ENCODE measurements at regions not wholly inside any gene's neighbourhood (a gene's known extent, or its start where the extent isn't known, plus 50 kb on each side); places are given as distances from the start of the nearest gene placed in this dataset.
"Not testable (repeated sequence)": the region's sequence is repeated elsewhere in the genome, so short reads cannot be mapped to it uniquely, and the experiment has no call there.

DNA sequence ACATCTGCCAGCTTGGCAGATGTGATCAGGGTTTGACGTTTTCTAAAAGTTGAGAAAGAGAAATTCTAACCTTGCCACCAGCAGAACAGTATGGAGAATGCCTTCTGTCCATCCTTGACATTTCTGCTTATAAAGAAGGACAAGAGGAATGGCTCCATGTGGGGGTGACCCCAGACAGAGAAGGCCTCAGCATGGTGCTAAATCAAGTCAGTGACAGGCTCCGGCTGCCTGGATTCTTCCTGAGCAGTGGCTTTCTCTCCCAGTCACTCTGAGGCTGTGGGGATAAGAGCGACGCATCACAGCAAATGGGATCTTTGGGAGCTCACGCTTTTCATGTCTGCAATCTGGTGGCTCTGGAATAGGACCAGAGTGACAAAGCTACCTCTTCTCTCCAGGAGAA is 640.2 kb upstream of the CAMK1G start:
- DNase-seq (ENCODE audit: low spot score) = no peak

DNA sequence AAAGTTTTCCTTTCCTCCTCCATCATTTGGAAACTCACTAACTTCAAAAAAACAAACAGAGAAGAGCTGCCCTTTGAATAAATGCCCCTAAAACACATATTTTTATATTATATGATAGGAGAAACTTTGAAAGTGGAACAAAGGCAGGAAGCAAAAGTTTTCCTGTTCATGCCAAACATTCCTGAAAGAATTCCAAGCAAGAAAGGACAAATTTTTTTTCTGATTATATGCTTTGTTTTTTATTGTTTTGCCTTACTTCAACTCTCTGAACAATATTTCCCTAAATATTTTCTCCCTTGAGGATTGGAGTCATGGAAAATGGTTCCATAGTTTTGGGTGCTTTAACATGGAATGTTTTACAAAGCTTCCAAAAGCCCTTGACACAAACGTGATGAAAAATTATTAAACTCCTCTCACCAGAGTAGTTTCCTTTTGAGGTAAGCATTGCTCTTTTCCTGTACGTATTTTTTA is 638.5 kb upstream of the CAMK1G start:
- DNase-seq (ENCODE audit: low spot score) = no peak

DNA sequence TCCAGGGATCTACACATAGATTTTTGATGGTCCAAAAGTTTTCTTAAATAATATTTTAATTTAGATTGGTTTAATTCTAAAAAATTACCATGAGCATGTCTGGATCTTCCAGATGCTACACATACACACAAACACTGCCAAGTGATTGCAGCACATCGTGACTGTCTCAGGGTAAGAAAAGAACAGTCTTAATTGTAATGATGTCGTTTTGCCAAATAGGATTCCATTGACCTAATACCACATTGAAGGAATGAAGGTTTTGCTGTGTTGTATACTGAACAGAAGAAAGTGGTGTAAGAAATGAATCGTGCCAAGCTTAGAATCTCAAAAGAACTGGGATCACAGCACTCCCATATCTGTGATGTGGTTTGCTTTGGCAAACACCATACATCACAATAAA is 633.3 kb upstream of the CAMK1G start:
- no peak for DNase-seq (ENCODE audit: low spot score)

DNA sequence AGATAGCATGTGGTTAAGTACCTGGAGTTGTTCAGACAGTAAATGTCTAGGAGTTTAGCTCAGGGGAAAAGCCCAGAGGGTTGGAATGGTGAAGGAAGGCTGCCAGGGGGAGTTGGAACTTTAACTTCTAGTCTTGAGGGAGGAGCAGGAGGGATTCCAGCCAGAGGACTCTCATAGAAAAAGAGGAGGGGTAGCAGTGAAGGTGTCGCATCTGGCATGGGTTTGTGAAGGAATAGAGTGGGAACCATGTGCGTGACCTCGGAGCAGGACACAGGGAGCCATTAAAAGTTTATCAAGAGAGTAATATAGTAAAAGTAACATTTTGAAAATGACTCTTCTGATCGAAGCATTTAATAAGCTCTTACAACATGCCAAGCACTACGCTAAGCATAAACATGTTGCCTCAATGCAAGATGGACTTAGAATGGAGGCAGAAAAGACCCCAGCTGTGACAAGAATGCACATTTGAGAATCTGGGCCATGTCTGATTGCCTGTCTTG is 632.4 kb upstream of the CAMK1G start:
- DNase-seq (ENCODE audit: low spot score) = no peak

DNA sequence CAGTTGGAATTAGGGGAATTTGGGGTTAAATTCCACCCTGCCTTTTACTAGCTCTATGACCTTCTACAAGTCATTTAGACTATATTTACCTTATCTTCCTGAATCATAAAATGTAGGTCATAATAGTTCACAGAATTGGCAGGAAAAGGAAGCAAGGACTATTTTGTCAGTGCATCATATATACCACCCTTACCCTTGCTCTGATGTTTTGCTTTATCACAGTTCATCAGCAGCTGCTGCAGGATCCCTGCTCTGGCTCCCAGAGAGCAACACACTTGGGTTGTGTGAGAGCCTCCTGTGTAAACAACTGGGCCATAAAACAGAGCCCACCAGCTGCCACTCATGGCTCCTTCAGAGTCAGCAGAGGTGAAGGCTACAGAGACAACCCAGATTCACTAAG is 631.6 kb upstream of the CAMK1G start:
- no peak for DNase-seq (ENCODE audit: low spot score)

DNA sequence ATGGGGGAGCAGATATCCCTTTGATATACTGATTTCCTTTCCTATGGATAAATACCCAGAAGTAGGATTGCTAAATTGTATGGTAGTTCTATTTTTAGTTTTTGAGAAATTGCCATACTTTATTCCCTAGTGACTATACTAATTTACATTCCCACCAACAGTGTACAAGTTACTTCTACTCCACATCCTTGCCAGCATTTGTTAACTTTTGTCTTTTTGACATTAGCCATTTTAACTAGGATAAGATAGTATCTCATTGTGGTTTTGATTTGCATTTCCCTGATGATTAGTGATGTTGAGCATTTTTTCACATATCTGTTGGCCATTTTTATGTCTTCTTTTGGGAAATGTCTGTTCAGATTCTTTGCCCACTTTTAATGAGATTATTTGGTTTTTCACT is 620.6 kb upstream of the CAMK1G start:
- no peak for DNase-seq (ENCODE audit: low spot score)

DNA sequence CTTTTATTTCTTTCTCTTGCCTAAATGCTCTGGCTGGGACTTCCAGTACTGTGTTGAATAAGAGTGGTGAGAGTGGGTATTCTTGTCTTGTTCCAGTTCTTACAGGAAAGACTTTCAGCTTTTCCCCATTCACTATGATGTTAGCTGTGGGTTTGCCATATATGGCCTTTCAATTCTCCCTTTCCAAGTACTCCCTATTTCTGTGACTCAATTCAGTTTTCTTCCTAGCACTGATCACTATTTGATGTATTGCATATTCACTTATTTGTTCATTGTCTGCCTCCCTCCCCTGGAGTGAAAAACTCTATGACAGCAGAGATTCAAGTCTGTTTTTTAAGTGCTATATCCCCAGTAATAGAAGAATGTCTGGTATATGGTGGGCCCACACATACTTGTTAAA is 618.2 kb upstream of the CAMK1G start:
- no peak for DNase-seq (ENCODE audit: low spot score)

DNA sequence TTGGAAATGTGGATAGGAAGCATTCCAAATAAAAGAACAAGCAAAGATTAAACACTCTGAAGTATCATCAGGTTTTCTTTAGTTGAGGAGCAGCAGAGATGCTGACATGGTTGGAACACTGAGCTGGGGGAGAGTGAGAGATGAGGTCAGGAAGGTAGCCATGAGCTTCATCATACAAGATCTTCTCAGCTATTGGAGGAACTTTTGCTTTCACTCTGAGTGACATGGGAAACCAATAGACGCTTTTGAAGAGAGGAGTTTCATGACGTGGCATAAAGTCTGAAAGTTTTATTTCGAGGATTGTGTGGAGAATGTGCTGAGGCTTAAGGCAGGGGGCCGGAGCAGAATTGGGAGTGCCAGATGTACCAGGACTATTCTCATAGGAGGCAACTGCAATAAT is 616.2 kb upstream of the CAMK1G start:
- no peak for DNase-seq (ENCODE audit: low spot score)

DNA sequence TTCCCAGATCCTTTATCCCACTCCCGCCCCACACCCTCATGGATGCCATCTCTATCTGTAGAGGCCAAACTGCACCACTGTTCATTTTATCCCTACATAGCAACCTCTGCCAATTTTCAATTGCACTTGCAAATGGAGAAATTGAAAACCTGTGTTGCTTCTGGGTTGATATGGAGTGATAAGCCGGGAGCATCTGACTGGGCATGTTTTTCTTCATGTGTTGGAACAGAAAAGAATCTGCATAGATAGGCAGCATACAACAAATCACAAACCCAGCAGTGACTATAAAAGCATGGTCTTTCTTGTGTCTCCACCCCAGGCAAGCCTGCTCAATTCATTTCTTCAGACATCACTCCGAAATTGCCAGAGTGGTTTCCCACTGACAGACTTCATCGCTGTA is 608.8 kb upstream of the CAMK1G start:
- DNase-seq (ENCODE audit: low spot score) = no peak

DNA sequence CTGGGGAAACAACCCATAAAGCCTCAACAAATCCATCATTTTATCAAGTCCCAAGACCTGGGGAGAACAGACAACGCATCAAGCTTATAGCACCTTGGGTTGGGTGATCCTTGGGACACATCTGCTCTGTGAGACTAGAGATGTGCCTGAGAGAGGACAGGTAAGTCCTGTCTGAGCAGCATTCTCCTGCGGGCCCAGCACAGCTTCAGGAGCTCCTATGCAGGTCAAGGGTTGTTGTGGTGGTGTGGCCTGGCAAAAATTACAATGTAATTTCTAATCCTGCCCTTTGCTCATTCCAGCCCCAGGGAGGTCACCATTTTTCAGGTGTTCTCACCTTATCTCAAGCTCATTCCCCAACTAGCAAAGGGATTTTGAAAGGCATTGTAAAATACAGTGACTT is 608.1 kb upstream of the CAMK1G start:
- no peak for DNase-seq (ENCODE audit: low spot score)

DNA sequence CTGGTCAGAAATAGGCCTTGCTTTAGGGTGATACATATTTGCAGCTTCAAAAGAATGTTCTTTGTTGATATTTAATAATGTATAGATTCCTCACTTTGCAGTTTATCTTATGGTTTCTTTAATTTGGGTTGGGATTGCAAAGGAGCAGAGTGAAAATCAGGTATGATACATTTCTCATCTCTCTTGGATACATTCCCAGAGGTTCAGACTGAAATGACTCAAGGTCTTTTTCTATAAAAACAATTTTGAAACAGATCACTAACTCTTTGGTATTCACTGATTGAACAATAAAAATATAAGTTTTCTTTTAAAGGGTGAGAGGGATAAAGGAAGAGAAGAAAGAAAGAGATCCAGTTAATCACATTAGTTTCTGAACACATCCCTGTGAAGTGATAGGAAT is 606.5 kb upstream of the CAMK1G start:
- DNase-seq (ENCODE audit: low spot score) = no peak

DNA sequence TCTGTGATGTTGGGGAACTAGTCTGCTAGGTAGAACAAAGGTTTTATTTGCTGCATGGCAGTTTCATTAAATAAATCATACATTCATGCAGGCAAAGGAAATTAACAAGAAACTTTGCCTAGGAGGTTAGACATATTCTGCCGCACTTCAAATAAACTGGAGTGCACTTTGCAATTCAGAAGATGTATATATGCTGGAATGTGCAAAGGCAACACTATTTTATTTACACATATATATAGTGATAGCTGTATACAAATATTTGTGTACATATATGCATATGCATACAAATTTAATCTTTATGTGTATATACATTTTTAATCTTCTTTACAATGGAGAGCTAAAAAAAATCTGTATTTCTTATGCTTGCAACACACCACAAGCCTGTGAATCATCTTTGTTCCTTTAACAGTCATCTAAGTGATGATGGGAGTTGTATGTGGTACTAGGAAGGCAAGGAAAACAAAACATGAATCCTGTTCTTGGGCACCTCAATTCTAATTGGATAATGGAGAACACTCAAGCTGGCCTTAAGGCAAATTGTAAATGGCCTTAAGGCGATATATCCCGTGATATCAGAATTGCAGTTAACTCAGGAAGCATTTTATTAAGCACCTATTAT is 605.8 kb upstream of the CAMK1G start:
- DNase-seq (ENCODE audit: low spot score) = no peak

DNA sequence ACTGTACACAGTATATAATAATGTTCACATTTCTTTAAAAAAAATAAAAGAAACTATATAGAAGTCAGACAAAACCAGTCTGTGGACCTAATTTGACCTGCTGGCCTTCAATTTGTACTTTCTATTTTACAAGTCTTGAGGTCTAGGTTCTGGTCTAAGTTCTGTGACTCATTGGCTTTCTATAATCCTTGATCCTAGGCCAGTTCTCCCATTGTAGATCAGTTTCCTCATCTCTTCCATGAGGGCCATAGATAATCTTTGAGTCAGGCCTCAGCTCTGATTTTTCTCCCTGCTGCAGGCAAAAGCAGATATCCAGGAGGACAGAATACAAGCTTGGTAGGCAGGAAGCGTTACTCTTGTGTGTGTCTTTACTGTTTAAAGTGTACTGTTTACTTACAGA is 603.7 kb upstream of the CAMK1G start:
- DNase-seq (ENCODE audit: low spot score) = no peak

DNA sequence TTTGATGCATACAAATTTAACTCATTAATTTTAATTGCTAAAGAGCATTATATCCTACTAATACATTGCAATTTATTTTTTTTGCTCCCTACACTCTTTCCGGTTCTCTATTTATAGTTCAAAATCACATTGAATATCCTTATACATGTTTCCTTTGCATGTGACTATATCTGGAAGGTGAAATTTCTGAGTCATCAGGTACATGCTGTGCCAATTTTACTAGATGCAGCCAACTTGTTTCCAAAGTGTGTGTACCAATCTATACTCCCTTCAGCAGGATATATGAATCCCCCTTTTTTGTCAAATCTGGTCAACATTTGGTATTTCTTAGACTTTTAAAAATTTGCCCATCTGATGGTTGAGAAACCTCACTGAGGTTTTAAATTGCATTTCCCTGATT is 602.9 kb upstream of the CAMK1G start:
- DNase-seq (ENCODE audit: low spot score) = no peak

DNA sequence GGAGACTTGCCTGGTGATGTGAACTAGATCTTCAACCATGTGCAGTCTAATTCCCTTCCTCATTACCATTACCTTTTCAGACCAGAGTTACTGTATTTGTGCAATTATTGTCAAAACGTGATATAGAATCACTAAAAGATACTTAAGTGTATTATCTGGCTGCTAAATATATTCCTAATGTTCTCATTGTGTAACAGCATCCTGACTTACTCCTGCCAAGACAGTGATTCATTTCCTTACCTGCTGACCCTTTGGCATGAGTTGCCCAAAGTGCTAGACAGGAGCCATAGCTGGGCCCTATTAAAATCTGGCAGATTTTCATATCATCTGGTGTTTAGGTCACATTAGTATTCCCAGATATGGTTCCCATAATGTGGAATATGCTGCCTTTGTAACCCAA is 598.3 kb upstream of the CAMK1G start:
- no peak for DNase-seq (ENCODE audit: low spot score)

DNA sequence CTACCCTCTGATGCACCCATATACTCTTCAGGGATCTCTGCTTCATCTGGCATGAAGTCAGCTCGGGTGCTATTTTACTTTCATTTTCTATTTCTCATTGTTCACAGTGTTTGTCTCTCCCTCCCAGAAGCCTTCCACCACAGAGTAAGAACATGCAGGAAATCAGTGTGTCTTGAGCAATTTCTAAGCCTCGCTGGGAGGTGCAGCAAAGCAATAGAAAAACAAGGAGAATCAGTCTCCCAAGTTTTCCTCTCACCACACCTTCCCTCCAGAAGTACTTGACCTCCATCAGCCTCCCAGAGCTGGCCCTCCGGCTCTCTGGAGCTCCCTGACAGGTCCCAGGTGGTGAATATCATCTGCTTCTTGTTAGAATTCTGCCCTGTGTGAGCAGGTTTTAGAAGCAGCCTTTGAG is 594.7 kb upstream of the CAMK1G start:
- peak; percentile 5 for DNase-seq (ENCODE audit: low spot score)

DNA sequence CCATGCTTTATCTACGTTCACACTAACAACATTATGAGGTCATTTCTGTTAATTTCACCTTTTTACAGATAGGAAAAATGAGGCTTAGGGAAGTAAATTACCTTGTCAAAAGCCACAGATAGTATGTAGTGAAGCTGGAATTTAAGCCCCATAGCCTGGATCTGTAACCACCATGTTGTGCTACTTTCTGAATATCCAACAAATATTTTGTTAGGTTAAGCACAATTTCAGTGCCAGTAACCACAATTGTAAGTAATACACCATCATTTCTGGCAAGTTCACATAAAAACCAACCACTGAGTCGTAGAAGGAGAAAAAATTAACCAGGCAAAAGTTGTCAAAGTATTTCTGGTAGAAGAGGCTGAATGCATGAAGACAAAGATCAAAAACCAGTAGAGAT is 593.1 kb upstream of the CAMK1G start:
- no peak for DNase-seq (ENCODE audit: low spot score)

DNA sequence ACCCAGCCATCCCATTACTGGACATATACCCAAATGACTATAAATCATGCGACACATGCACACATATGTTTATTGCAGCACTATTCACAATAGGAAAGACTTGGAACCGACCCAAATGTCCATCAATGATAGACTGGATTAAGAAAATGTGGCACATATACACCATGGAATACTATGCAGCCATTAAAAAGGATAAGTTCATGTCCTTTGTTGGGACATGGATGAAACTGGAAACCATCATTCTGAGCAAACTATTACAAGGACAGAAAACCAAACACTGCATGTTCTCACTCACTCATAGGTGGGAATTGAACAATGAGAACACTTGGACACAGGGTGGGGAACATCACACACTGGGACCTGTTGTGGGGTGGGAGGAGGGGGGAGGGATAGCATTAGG is 586.5 kb upstream of the CAMK1G start:
- DNase-seq (ENCODE audit: low spot score) = not testable (repeated sequence)

DNA sequence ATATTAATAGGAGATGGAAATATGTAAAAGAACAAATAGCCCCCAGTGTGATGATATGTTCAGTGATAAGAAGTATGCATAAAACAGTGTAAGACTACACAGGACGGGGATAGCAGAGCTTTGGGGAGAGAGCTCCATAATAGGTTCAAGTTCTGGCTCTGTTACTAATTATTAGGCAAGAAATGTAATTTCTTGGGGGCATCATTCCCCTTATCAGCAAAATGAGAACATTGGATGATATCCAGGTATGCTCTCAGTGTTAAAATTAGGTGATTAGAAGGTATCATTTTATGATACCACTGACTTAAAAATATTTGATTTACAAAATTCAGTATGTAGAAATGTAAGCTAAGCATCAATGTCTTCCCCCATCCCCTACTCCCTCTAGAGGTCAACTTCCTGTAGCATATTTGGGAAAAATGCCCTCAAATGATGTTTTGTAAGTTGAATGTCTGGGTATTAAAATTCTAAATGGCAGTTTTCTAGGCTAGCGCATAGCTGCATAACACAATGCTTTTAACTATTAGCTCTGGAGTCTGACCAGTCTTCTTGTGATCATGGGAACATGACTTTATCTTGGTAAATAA is 585.7 kb upstream of the CAMK1G start:
- no peak for DNase-seq (ENCODE audit: low spot score)

DNA sequence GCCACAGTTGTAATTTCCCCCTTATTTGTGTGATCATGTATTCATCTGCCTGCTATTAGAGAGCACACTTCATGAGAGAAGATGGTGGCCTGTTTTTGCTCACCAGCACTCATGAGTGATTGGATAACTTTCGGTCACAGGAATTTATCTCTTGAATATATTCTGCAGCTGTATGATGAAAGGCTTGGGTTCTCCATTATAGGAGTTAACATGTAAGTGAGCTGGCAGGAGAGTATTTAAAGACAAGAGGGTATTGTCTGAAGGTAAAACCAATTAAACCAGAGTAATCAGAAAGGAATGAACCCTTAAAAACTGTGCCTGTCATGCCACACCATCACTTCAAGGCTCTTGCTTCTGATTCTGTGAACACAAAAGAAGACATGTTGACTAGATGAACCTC is 574.9 kb upstream of the CAMK1G start:
- no peak for DNase-seq (ENCODE audit: low spot score)

DNA sequence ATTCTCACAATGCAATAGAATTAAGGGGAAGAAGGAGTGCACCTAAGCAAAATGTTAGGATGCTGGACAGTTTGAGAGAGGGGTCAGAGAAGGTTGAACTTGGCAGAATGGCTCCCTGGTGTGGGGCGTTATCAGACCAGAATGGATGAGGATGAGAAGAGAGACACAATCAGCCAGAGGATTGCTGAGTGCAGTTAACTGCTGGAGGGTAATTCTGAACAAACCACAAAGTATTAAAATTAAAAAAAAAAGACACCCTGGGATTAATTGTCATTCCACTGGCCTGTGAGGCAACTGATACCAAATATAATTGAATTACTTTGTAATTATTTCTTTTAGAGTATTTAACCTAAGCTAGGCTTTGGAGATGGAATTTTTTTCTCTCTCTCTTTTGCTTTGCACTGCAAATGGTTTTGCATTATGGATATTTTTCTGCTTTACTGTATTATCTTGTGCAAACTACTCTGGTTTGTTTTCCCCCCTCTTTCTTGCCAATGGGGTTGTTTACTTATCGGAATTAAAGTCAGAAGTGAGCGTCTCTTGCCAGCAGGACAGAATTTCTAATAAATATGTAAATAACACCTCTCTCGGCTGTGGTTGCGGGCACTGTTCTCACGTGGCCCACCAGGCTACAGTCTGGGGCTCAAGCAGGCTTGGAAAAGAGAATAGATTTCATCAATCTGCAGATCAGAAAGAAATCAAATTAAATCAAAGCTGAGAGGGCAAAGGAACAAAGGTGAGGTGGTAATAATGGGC is 572.9 kb upstream of the CAMK1G start:
- DNase-seq (ENCODE audit: low spot score) = no peak

DNA sequence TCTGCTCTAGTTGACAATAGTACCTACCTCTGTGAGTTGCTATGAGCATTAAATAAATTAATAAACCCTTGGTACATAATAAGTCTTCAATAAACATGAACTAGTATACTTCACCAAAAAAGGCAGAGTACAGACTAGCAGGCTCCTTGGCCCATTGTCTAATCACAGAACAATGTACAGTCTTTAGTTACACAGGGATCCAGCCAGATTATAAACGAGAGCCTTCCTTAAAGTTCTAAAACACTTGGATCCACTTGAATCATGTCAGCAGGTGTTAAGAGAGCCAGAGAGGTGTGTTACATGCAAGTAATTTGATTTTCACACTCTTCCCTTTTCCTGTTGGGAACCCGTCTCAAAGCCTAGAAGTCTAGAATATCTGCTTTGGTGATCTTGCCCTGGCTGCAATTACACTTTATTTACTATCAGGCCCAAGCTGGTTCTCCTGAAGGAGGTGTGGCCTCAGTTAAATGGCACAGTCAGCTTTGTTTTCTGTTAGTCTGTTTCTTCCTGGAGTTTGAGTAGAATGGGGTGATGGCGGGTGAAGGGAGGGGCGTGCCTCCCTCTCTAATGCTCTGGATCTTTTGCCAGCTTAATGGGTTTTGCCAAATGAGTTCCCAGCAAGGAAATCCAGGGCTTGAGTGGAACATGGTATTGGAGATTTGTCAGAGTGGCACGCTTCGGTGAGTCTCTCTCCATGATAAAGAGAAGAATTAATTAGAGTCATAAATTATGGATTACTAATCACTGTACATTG is 570.9 kb upstream of the CAMK1G start:
- DNase-seq (ENCODE audit: low spot score) = no peak

DNA sequence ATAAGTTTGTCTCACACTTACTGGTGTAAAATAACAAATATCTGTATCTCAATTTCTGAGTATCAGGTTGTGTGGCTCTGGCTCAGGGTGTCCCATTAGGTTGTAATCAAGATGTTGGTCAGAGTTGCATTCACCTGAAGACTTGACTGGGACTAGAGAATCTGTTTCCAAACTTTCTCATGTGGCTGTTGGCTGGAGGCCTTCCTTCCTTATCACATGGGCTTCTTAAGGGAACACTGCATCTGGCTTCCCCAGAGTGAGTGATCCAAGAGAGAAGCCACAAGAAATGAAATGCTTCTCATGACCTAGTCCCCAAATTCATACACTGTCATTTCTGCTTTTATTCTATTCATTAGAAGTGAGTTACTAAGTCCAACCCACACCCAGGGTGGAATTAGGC is 568.4 kb upstream of the CAMK1G start:
- DNase-seq (ENCODE audit: low spot score) = no peak

Measured in HuH-7 (cell line).